ENCODE measurements at regions not wholly inside any gene's neighbourhood (a gene's known extent, or its start where the extent isn't known, plus 50 kb on each side); places are given as distances from the start of the nearest gene placed in this dataset.

GRCh38 chr6:71197267-71197666 is 91.3 kb upstream of the OGFRL1 start:
- no peak for DNase-seq
- TF ChIP-seq CTCF (IDR thresholded peaks at IDR 0.05) (no peak), POLR2A (IDR thresholded peaks at IDR 0.05) (no peak)
- H3K9me3 ChIP-seq = no peaks in the 10 kb centered on the region
- H3K36me3 ChIP-seq (replicated peaks in 1 of 2; ENCODE audit: insufficient read depth in 1 of 2, low read depth in 2 of 2) = no peaks in the 10 kb centered on the region
- no peak for ATAC-seq
- WGBS, 2 donors = 72 to 78% methylated on average over 7 of the region's 7 CpGs
- H3K4me1 ChIP-seq = no peaks in the 10 kb centered on the region
- no peak overlapping the region for H3K4me3 ChIP-seq
- no peaks in the 10 kb centered on the region for H3K27me3 ChIP-seq
- intact Hi-C loops (cut with DNase I) = no loop called here
- no peak overlapping the region for H3K27ac ChIP-seq

GRCh38 chr6:71197780-71198179 is 90.8 kb upstream of the OGFRL1 start:
- H3K27me3 ChIP-seq = no peaks in the 10 kb centered on the region
- H3K36me3 ChIP-seq (replicated peaks in 1 of 2; ENCODE audit: insufficient read depth in 1 of 2, low read depth in 2 of 2) = no peaks in the 10 kb centered on the region
- H3K9me3 ChIP-seq = no peaks in the 10 kb centered on the region
- DNase-seq (no peak), ATAC-seq (no peak)
- WGBS, 2 donors = 89 to 95% methylated on average over 1 of the region's 1 CpG
- TF ChIP-seq POLR2A (IDR thresholded peaks at IDR 0.05) (no peak), CTCF (IDR thresholded peaks at IDR 0.05) (no peak)
- no peak overlapping the region for H3K27ac ChIP-seq
- intact Hi-C loops (cut with DNase I) = no loop called here
- no peaks in the 10 kb centered on the region for H3K4me1 ChIP-seq
- H3K4me3 ChIP-seq = no peak overlapping the region

GRCh38 chr6:71198908-71199307 is 89.7 kb upstream of the OGFRL1 start:
- H3K27ac ChIP-seq = no peak overlapping the region
- ATAC-seq = no peak
- WGBS, 2 donors = 80 to 84% methylated on average over 2 of the region's 2 CpGs
- H3K36me3 ChIP-seq (replicated peaks in 1 of 2; ENCODE audit: insufficient read depth in 1 of 2, low read depth in 2 of 2) = no peaks in the 10 kb centered on the region
- H3K4me3 ChIP-seq = no peak overlapping the region
- no peak for DNase-seq
- no peak for TF ChIP-seq POLR2A (IDR thresholded peaks at IDR 0.05)
- TF ChIP-seq CTCF (IDR thresholded peaks at IDR 0.05) = no peak
- no peaks in the 10 kb centered on the region for H3K4me1 ChIP-seq
- intact Hi-C loops (cut with DNase I) = no loop called here
- no peaks in the 10 kb centered on the region for H3K27me3 ChIP-seq
- no peaks in the 10 kb centered on the region for H3K9me3 ChIP-seq

- H3K36me3 ChIP-seq (replicated peaks in 1 of 2; ENCODE audit: insufficient read depth in 1 of 2, low read depth in 2 of 2) = no peaks in the 10 kb centered on the region
- WGBS, 2 donors = 98 to 100% methylated on average over 2 of the region's 2 CpGs
- no peaks in the 10 kb centered on the region for H3K4me1 ChIP-seq
- intact Hi-C loops (cut with DNase I) = loop anchor here (10.0 kb wide), 1 partner anchor 145 kb away; no protein-coding TSS in a partner anchor
- H3K4me3 ChIP-seq = no peak overlapping the region
- no peaks in the 10 kb centered on the region for H3K9me3 ChIP-seq
- no peak for DNase-seq
- ATAC-seq = no peak
- no peak overlapping the region for H3K27ac ChIP-seq
- no peaks in the 10 kb centered on the region for H3K27me3 ChIP-seq
- TF ChIP-seq CTCF (IDR thresholded peaks at IDR 0.05) = no peak
- TF ChIP-seq POLR2A (IDR thresholded peaks at IDR 0.05) = no peak
Observed at GRCh38 chr6:71199736-71200135, 88.9 kb upstream of the OGFRL1 start.

- no peak for ATAC-seq
- H3K4me3 ChIP-seq = no peak overlapping the region
- H3K27ac ChIP-seq = no peak overlapping the region
- no peak for TF ChIP-seq POLR2A (IDR thresholded peaks at IDR 0.05)
- TF ChIP-seq CTCF (IDR thresholded peaks at IDR 0.05) = no peak
- H3K36me3 ChIP-seq (replicated peaks in 1 of 2; ENCODE audit: insufficient read depth in 1 of 2, low read depth in 2 of 2) = no peaks in the 10 kb centered on the region
- H3K9me3 ChIP-seq = no peaks in the 10 kb centered on the region
- H3K27me3 ChIP-seq = no peaks in the 10 kb centered on the region
- intact Hi-C loops (cut with DNase I) = loop anchor here (10.0 kb wide), 1 partner anchor 142 kb away; no protein-coding TSS in a partner anchor
- WGBS, 2 donors = 71 to 73% methylated on average over 2 of the region's 2 CpGs
- no peaks in the 10 kb centered on the region for H3K4me1 ChIP-seq
- no peak for DNase-seq
Observed at GRCh38 chr6:71203206-71203605, 85.4 kb upstream of the OGFRL1 start.

Data from body of pancreas (tissue), 4 donors.